HG03280 (cell line): ENCODE measurements at regions not wholly inside any gene's neighbourhood (a gene's known extent, or its start where the extent isn't known, plus 50 kb on each side); places are given as distances from the start of the nearest gene placed in this dataset.

Experiments used
- ATAC-seq: cut with Tn5 transposase; IDR thresholded peaks from one replicate; pipeline ENCODE4 v1.9.1; 2021; ENCODE audit warnings: mild to moderate bottlenecking, moderate library complexity; ENCODE audit not compliant: unreplicated experiment

GRCh38 chr2:149271575-149271974 lies 58.8 kb upstream of the LYPD6 start:
- peak; percentile 68 for ATAC-seq

- ATAC-seq = no peak
Measured at GRCh38 chr2:149278161-149278871, 52.1 kb upstream of the LYPD6 start.

GRCh38 chr2:149278872-149279264 lies 51.5 kb upstream of the LYPD6 start:
- ATAC-seq = no peak
